Effector memory CD4-positive, alpha-beta T cell (primary cell): ENCODE measurements at regions not wholly inside any gene's neighbourhood (a gene's known extent, or its start where the extent isn't known, plus 50 kb on each side); places are given as distances from the start of the nearest gene placed in this dataset.
A peak's percentile ranks its signal among the peaks of the same experiment; 100 is the strongest.

Experiments
- DNase-seq, 3 donors: peaks; one replicate each; pipeline ENCODE4 v3.0.0-alpha.2; 2020
- H3K27ac ChIP-seq: 2 replicates; pipeline ENCODE4 v1.7.0; 2013; ENCODE audit warnings: mild to moderate bottlenecking, low read length, moderate library complexity; ENCODE audit not compliant: insufficient read depth, poor library complexity, severe bottlenecking
- H3K27me3 ChIP-seq: replicated peaks from 2 replicates; pipeline ENCODE4 v1.7.0; 2013; ENCODE audit warnings: mild to moderate bottlenecking, low read length; ENCODE audit not compliant: insufficient read depth, control insufficient read depth, poor library complexity, severe bottlenecking
- H3K36me3 ChIP-seq: 2 replicates; pipeline ENCODE4 v1.7.0; 2013; ENCODE audit warnings: mild to moderate bottlenecking, low read length, moderate library complexity; ENCODE audit not compliant: control insufficient read depth, insufficient read depth
- H3K4me1 ChIP-seq: 2 replicates; pipeline ENCODE4 v1.7.0; 2013; ENCODE audit warnings: low read length, mild to moderate bottlenecking; ENCODE audit not compliant: control insufficient read depth, insufficient read depth, poor library complexity, severe bottlenecking
- H3K4me3 ChIP-seq: 2 replicates; pipeline ENCODE4 v1.7.0; 2013; ENCODE audit warnings: low read length, low read depth, mild to moderate bottlenecking; ENCODE audit not compliant: insufficient read depth, poor library complexity, severe bottlenecking
- H3K9me3 ChIP-seq: 2 replicates; pipeline ENCODE4 v1.7.0; 2013; ENCODE audit warnings: mild to moderate bottlenecking, low read length, moderate library complexity; ENCODE audit not compliant: control insufficient read depth

GRCh38 chr6:166778046-166778445 lies 151.0 kb upstream of the RPS6KA2 start:
- Histone ChIP-seq H3K4me1 (no peaks in the 10 kb centered on the region), H3K36me3 (no peaks in the 10 kb centered on the region), H3K9me3 (no peaks in the 10 kb centered on the region), H3K4me3 (no peak overlapping the region), H3K27me3 (no peaks in the 10 kb centered on the region), H3K27ac (no peak overlapping the region)
- DNase-seq: no peak

DNA sequence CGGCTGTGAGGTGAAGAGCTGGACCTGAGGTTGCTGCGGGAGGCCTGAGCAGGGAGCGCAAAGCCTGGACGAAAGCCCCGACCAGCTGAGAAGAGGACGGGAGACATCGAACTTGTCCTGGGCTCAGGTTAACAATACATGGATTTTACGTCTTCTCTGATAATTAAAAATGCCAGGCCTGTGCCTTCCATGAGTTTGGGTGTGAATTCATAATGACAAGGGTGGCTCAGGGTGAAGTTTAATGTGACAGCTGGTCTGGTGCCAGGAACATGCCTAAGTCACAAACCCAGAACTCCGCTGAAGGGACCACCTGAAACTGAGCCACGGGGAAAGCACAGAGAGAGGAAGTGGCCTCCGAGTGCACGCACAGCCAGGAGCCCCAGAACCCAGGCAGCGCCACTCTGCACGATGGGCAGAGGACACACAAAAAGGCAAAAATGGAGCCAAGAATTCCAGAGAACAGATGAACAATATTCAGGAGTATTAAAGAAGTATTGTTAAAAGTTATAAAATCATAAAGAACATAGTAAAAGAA lies 150.1 kb upstream of the RPS6KA2 start:
- Histone ChIP-seq H3K36me3 (no peaks in the 10 kb centered on the region), H3K27ac (no peak overlapping the region), H3K9me3 (no peaks in the 10 kb centered on the region), H3K4me3 (no peak overlapping the region), H3K4me1 (no peaks in the 10 kb centered on the region), H3K27me3 (no peaks in the 10 kb centered on the region)
- no peak for DNase-seq

- no peak overlapping the region for H3K27ac ChIP-seq
- no peaks in the 10 kb centered on the region for H3K27me3 ChIP-seq
- DNase-seq: no peak
- H3K4me3 ChIP-seq: no peak overlapping the region
- H3K9me3 ChIP-seq: no peaks in the 10 kb centered on the region
- no peaks in the 10 kb centered on the region for H3K36me3 ChIP-seq
- no peaks in the 10 kb centered on the region for H3K4me1 ChIP-seq
Measured at GRCh38 chr6:166776571-166776970, 149.5 kb upstream of the RPS6KA2 start.

DNA sequence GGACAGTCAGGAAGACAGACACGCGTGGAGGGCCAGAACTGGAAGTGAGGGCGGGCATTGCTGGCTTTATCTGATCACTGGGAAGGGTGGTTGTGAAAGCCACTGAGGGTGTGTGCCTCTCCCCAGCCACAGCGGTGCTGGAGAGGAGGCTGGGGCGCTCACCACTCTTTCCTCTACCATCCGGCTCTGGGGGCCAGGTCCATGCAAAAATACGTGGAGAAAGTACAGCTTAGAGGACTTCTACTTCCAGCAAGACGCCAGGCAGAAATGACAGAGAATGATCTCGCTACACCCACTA lies 148.8 kb upstream of the RPS6KA2 start:
- DNase-seq: no peak
- Histone ChIP-seq H3K4me1 (no peaks in the 10 kb centered on the region), H3K36me3 (no peaks in the 10 kb centered on the region), H3K9me3 (no peaks in the 10 kb centered on the region), H3K27me3 (no peaks in the 10 kb centered on the region), H3K27ac (no peak overlapping the region), H3K4me3 (no peak overlapping the region)

DNA sequence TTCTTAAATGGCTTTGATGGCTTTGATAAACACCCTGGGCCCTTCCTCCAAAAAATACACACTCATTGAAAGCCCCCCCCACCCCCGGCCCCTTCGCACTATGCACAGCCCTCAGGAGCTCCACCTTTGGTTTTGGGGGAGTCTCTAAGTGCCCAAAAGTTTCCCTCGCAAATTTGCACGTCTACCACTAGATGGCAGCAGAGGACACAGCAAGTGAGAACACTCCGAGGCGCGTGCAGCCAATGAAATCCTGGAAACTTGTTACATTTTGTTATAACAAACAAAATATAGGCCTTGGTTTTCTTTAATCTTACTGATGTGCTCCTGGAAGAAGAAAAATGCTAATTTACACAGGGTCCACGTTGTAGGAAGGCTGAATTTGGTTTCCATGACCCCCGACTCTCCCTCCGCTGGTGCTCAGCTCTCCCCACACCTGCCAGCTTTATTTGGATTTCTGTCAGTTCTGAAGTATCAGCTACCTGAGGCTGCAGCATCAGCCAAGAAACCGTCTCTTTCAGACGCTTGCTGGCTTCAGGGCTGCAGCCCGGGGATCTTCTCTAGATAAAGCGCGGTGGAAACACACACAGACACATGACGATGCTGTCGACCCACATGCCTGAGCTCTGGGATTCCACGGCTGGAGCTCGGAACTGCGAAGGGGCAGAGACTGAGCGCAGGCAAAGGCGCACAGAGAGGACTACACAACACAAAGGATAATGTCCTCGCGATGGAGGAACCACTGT lies 148.3 kb upstream of the RPS6KA2 start:
- H3K4me1 ChIP-seq: no peaks in the 10 kb centered on the region
- no peak overlapping the region for H3K4me3 ChIP-seq
- no peaks in the 10 kb centered on the region for H3K27me3 ChIP-seq
- H3K36me3 ChIP-seq: no peaks in the 10 kb centered on the region
- H3K9me3 ChIP-seq: no peaks in the 10 kb centered on the region
- H3K27ac ChIP-seq: no peak overlapping the region
- DNase-seq: peak; percentile 29 to 57 (median 38)

DNA sequence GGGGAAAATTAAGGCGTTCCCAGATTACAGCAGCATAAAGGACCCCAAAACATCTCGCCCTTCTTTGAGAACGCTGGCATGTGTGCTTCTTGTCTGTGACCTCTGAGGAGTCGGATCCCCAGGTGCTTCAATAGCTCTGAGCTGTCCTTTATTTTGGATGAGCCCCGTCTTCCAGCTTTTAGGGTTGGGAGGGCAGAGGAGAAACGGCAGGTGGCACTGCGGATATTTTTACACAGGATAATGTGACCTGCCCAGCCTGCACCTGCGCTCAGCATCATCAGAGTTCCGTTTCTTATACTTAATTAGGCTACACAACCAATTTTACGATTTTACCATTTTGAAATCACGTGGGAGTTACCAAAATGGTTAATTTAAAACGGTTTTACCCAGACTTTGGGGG lies 147.7 kb upstream of the RPS6KA2 start:
- DNase-seq: no peak
- no peaks in the 10 kb centered on the region for H3K36me3 ChIP-seq
- no peaks in the 10 kb centered on the region for H3K9me3 ChIP-seq
- no peaks in the 10 kb centered on the region for H3K4me1 ChIP-seq
- no peak overlapping the region for H3K4me3 ChIP-seq
- no peaks in the 10 kb centered on the region for H3K27me3 ChIP-seq
- no peak overlapping the region for H3K27ac ChIP-seq

- no peak for DNase-seq
- Histone ChIP-seq H3K4me3 (no peak overlapping the region), H3K27me3 (no peaks in the 10 kb centered on the region), H3K9me3 (no peaks in the 10 kb centered on the region), H3K27ac (no peak overlapping the region), H3K36me3 (no peaks in the 10 kb centered on the region), H3K4me1 (no peaks in the 10 kb centered on the region)
Measured at GRCh38 chr6:166774292-166774691, 147.2 kb upstream of the RPS6KA2 start.

DNA sequence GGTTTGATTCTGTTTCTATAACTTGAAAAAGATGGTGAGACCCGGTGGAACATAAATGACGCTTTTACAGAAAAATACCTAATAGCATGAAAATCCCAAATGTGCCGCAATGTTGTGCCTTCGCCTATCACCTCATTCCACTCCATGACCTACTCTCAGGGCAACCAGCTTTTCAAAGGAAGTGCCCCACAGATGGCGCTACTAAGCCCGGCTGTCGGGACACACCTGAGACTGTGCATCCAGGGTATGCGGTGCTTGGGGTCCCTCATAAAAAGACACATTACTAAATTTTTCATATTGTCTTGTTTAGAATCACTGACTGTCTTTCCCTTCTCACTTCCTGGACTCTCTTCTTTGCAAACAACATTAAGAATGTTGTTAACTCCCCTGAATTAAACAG lies 145.5 kb upstream of the RPS6KA2 start:
- Histone ChIP-seq H3K27ac (no peak overlapping the region), H3K36me3 (no peaks in the 10 kb centered on the region), H3K27me3 (no peaks in the 10 kb centered on the region), H3K4me3 (no peak overlapping the region), H3K4me1 (no peaks in the 10 kb centered on the region), H3K9me3 (no peaks in the 10 kb centered on the region)
- no peak for DNase-seq

DNA sequence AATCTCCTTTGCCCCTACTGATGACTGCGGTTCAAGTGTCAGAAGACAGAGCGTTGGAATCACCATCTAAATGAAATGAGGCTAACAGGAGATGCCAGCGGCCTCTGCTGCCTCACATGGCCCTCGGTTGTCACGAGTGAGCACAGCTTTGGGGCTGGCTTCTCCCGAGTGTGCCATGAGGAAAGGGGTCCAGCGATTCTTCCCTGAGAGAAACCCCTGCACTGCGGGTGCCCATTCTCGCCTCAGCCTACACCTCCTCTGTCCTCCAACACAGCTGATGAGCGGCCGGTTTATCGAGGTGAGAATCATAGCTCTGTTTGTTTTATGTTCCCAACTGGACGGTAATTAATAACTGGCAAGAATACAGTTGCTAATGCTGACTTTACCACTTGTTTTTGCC lies 144.7 kb upstream of the RPS6KA2 start:
- no peak overlapping the region for H3K27ac ChIP-seq
- H3K27me3 ChIP-seq: no peaks in the 10 kb centered on the region
- no peak for DNase-seq
- H3K4me1 ChIP-seq: no peaks in the 10 kb centered on the region
- H3K4me3 ChIP-seq: no peak overlapping the region
- H3K9me3 ChIP-seq: no peaks in the 10 kb centered on the region
- H3K36me3 ChIP-seq: no peaks in the 10 kb centered on the region

GRCh38 chr6:166770216-166771116 lies 143.4 kb upstream of the RPS6KA2 start:
- Histone ChIP-seq H3K27ac (no peak overlapping the region), H3K4me3 (no peak overlapping the region), H3K36me3 (no peaks in the 10 kb centered on the region), H3K4me1 (no peaks in the 10 kb centered on the region), H3K27me3 (no peaks in the 10 kb centered on the region), H3K9me3 (no peaks in the 10 kb centered on the region)
- DNase-seq: no peak
